HG02610 (cell line): ENCODE measurements at regions not wholly inside any gene's neighbourhood (a gene's known extent, or its start where the extent isn't known, plus 50 kb on each side); places are given as distances from the start of the nearest gene placed in this dataset.

Experiments
- ATAC-seq: cut with Tn5 transposase; IDR thresholded peaks from one replicate; pipeline ENCODE4 v1.9.1; 2021; ENCODE audit warnings: mild to moderate bottlenecking, moderate library complexity; ENCODE audit not compliant: unreplicated experiment

DNA sequence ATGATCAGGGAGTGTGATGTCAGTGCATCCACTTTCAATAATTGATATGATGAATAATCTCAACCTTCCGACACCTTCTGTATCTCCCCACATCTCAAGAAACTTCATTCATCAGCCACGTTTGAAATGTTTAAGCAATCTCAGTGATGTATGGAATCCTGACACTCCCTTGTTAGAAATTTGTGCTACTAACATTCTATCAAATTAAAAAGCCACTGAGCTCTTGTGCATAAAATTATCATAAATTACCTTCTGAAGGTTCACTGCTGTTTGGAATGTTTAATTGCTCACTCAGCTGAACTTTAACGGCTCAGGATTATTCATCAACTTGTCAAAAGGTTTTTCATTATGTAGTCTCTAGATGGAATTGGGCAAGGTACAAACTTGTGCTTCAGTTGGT is 108.4 kb upstream of the DPH6 start:
- ATAC-seq, result no peak

DNA sequence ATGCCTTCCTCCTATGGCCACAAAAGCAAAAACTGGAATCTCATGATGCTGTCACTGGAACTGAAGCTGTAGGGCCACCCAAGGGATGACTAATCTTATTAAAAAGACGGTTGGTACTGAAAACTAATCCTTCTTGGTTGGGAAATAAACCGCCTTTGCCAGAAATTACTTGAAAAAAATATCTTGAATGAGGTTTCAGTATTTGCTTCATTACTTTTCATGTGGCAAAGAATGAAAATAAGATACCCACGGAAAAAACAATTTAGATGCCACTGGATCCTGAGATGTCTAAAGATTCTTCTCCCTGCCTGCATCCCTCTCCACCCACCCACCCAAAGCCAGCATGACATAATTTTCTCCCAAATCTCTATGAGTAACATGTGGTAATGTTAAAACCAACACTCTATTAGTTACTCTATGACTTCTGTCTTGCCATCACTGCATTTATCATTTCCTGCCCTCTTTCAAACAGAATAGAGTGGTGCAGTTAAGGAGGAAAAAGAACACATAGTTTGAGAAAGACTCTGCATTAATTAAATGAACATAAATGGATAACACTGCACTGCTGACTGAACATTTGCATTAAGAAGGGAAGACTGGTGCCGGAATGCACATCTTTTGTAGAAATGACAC is 111.8 kb upstream of the DPH6 start:
- no peak for ATAC-seq

DNA sequence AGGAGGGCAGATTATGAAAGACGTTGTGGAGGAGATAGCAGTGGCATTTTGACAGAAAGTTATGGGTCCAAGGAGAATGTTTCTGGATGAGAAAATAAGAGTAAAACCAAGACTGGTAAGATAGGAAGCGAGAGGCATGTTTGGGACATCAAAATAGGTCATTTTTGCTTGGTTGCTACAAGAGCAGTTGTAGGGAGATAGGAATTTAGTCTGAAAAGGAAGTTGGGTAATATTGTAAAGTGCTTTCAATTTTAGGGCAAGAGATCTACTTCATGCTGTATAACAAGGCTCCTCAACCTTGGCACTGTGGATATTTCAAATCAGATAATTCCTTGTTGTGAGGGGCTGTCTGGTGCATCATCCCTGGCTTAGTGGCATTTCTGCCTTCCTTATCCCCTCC is 118.0 kb upstream of the DPH6 start:
- ATAC-seq, result no peak

DNA sequence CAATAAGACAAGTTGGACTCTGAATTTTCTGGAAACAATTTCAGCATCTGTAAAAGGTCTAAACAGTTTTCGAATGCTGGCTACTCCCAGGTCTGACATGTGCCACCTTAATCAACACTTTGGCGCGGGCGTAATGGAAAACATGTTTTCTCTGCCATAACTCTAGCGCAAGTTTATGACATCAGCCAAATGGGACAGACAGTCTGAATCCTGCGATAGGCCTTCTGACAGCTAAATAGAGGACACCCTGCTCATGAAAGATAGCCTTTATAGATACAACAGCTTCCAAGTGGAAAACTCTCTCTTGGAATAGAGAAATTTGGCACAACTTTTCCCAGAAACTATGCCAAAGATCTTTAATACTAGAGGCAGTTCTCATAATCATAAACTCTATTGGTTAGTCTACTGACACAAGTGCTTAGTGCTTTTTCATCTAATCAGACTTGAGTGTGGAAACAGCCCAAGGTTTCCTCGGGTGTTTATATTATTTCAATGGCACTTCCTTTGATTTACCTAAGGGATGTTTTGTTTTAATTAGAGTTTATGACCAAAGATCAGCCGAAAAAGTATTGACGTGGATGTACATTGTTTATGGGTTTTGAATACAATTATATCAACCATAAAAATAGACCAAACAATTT is 120.1 kb upstream of the DPH6 start:
- ATAC-seq, result no peak

DNA sequence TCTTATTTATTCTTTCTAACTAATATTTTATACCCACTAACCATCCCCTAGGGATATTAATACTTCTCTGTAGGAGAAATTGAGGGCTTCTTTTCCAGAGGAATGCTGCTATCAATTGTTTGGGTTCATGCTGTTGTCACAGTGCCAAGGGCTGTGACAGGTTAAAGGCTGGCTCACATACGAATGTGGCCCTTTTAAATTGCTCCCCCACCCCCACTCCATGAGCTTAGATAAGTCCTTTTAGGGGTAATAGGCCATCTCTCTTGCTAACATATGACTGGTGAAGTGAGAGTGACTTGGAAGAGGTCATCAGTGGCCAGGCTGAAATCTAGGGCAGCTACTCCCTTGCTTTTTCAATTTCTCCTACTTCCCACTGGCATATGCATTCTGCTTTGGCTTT is 121.9 kb upstream of the DPH6 start:
- no peak for ATAC-seq

DNA sequence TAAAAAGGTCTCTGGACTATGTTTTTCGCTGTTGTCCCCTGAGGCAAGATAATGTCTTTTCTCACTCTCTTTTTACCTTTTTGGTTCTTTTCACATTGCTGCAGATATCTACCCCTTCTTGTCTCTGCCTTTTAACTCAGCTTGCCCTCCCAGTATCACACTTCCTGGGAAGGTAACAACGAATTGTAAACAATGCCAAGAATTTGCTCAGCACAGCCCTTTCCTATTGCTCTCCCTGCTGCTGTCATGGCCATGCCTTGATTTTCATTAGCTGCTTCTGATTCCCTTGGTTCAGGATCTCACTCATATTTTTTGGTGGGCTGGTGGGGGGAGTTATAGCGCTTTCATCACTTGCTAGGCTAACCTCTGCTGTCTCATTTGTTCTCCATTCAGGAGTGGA is 123.1 kb upstream of the DPH6 start:
- ATAC-seq, result no peak

DNA sequence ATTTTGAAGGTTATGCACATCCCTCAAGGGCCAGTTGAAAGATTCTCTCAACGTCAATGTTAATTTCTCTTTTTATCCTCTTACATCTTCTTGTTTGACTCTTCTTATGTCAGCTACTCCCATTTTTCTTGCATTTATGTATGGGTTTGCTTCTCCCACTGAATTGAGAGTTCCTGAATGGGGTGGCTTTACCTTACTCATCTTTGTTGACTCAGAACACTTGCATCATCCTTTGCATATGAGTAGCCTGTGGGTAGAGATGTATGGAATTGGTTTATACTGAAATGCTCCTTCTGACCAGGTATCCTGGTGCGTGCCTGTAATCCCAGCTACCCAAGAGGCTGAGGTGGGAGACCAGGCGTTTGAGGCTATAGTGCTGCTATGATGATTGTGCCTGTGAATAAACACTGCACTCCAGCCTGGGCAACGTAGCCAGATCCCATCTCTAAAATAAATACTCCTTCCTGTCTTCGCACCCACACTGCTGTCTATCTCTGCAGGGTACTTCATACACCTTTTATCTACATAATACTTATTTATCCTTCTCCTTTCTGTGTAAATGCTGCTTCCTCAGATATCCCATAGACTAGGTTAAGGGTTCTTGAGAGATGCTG is 123.6 kb upstream of the DPH6 start:
- ATAC-seq, result no peak

DNA sequence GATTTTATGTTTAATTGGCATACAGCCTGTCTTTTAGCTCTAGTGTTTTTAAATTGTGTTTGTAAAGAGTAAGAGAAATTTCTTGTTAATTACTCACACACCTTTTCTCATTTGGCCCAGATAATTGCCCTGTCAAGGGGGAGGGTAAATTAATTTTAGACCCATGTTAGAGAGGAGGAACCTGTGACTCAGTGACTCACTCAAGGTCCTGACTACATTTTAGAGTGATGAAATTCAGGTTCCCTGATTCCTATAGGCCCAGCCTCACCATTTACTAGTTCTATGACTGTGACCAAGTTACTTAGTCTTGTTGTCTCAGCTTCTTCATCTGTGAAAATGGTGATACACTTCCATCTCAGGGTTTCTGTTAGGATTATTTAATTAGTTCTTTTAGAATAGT is 125.2 kb upstream of the DPH6 start:
- no peak for ATAC-seq

DNA sequence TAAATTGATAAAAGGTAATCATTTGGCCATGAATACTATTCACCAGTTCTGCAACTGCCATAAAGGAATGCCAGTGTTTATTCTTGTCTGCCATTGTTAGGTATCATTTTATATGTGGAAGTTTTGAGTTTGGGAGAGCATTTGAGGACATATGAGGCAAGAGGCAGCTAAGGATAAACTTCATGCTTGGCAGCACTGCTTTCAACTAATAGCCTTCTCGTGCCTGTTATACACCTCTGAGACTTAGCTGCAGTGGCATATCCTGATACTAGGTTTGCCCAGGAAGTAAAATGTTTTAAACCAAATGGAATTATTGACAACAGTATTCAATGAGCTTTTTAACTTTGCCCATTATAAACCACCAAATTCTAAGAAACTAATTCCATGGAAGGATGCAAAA is 126.0 kb upstream of the DPH6 start:
- no peak for ATAC-seq

DNA sequence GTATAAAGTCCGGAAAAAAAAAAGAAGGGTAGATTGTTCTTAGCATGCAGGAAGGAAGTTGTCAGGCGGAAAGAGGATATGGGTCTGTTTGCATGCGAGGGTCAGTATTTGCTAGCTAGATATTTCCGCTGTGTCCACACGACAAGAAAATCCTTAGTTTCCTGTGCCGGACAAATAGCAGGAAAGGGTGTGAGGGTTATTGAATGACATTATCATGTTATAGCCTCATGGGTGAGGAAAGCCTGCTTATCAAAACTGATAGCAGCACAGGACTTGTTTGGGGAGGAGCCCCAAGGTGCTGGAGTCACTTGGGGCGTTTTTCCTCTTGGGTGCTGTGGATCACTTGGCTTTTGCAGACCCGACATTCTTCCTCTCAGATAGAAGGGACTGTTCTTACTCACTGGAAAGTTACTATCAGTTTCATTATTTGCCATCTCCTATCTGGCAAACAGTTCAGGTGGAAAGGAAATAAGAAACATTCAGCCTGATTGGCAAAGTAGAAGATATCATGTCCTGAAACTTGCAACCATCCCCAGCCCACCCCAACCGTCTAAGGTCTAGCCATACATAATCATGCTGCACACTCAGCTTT is 127.2 kb upstream of the DPH6 start:
- peak; percentile 92 for ATAC-seq

DNA sequence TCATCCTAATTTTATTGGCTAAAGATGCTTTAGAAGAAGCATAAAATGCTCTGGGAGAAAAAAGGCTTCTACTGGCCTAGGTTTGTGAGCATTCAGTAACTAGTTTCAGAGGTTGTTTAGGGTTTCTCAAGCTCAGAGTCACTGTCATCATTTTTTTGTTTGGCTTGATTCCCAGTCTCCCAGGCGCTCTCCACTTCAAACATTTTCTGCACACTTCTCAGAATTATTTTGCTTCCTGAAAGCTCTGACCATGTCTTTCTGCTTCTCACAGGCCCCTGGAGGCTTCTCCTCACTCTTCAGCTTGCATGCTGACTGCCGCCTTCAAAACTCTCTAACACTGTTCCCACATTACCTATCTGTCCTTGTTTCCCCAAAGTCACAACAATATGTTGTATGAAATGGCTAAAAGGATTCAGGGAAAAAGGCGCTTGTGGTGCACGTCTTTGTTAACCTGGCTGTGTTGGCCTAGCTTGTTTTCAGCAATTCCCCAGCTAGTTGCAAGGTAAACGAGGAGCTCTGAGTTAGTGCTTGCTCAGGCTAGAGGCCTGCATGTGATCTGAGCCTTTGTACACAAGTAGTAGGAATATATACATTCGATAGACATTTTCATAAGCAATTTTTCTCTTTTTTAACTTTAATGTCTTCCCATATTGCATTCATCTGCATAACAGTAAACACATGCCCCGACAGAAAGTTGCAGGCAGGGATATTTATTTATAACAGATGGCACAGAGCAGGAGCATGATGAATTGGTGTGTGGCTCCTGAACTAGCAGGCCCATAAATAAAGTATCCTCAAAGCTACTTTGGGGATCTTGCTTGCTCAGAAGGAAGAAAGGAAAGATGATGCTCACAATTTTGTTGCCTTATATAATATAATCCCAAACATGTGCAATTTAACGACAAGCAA is 129.2 kb upstream of the DPH6 start:
- no peak for ATAC-seq

DNA sequence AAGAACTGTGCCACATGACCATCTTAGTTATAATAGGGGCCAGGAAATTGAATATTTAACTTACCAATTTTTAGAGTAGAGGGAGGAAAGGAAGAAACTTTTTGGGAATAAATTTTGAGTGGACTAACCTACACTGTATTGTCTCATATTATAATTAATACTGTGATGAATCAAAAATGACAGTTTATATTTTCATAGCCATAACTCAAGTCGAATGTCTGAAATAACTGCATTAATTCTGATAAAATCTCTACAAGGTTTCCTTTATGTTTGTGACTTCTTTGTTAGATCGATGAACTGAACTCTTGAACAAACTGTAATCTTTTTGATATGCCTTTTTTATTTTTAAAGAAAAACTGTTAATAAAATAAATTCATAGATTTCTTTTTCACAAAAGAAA is 132.8 kb upstream of the DPH6 start:
- no peak for ATAC-seq

DNA sequence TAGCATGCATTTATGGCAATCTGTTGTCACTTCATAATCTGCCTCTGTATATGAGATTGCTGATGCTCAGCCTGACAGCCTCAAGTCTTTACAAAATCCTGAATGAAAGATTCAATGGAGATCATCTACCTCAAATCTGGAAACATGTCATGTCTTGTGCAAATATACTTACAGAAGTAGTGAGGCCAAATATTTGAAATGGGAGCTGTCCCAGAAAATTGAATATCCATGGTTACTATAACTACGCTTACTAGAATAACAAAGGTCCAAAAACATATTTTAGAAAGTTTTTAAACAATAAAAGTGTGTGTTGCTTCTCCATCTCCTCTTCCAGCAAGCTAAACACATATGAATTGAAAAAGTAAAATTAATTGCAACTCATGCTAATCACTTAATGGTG is 133.2 kb upstream of the DPH6 start:
- no peak for ATAC-seq

DNA sequence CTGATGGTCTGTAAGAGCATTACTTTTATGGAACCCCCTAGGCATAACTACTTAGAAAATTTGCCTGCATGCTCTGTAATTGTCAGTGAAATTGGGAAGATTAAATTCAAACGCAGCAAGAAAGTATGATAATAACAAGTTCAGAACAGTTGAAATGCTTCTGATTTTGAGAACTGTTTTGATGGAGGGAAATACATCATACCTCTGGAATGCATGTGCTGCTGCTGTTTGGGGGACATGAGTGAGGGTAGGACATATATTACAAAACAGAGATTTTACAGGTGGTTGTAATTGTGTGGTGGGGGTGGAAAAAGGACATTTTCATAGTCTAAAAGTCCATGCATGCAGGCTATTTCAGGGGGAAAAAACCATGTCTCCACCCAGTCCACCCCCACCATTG is 135.0 kb upstream of the DPH6 start:
- ATAC-seq, result no peak

DNA sequence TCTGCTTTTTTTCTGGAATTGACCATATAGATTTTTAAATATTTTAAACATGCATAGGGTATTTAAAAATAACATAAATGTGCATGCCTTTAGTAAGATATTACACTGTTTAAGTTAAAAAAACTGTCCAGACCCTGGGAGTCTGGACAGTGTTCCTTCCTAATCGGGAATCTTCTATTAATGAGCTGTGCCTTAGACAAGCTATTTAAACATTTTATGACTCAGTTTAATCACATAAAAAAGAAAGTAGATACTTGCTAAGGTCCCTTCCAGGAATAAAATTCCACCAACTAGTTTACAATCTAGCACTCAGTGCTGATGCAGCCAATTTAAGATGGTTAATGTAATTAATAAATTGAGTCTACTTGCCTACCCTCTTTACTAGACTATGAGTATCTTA is 140.4 kb upstream of the DPH6 start:
- no peak for ATAC-seq

DNA sequence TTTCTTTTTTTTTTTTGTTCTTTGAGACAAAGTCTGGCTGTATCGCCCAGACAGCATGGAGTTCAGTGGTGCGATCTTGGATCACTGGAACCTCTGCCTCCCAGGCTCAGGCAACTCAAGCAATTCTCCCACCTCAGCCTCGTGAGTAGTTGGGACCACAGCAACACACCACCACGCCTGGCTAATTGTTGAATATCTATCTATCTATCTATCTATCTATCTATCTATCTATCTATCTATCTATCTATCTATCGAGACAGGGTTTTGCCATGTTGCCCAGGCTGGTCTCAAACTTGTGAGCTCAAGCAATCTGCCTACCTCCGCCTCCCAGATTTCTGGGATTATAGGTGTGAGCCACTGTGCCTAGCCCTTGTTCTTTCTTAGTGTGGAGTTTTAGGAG is 143.3 kb upstream of the DPH6 start:
- no peak for ATAC-seq

DNA sequence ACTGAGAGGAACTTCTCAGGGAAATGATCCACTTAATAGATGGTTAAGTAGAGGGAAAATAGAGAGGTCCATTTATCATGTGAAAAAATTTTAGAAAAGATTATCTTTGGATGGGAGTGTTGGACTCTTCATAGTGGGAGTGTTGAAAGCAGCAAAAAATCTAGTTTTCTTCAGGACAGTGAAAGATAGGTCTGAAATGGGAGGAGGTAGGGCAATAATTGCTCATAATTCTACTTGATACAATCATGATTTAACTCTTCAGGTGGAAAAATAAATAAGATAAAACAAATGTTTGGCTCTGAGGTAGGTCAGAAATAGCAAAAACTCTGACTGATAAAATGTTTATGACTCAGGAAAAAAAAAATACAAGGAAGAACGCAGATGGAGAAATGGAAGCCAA is 144.1 kb upstream of the DPH6 start:
- ATAC-seq, result no peak

DNA sequence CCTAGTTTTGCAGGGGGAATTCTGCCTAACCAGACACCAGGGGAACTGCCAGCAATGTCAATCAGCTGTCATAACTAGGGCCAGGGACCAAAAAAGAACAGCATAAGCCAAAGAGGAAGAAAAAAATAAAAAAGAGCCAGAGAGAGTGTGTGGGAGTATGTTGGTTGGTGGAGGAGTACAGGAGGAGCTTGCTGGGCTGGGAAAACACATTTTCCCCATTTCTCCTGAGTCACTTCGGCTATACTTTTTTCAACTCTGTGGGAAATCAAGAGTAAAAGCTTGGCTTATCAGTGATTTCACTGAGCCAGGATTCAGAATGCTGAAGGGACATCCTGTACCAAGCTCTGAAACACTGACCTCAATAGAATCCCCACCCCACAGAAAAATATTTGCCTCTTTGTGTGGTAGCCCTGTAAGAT is 144.7 kb upstream of the DPH6 start:
- ATAC-seq, result no peak

DNA sequence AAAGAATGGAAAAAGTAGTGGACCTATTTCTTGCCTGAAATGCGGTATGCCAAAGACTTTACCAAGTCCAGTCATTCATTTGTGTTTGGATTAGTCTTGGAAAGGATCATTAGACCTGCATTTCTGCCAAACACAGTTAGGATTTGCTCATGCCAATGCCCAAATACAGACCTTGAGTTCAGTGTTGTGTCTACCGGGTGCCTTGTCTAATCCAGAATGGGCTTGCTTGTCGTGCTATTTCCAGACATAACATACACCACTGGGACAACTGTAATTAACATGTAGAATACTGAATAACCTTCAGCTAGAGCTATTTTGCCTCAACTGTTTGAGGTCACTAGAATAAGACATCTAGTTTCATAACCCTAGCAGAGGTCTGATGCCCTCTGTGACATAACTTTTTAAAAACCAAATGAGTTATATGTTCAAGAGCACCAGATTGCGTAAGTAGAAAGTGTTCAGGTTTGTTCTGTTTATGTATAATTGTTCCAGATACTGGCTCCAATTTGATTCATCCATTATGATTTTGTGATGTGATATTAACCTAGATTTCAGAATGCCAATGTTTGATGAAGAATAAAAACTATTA is 145.3 kb upstream of the DPH6 start:
- ATAC-seq, result no peak

DNA sequence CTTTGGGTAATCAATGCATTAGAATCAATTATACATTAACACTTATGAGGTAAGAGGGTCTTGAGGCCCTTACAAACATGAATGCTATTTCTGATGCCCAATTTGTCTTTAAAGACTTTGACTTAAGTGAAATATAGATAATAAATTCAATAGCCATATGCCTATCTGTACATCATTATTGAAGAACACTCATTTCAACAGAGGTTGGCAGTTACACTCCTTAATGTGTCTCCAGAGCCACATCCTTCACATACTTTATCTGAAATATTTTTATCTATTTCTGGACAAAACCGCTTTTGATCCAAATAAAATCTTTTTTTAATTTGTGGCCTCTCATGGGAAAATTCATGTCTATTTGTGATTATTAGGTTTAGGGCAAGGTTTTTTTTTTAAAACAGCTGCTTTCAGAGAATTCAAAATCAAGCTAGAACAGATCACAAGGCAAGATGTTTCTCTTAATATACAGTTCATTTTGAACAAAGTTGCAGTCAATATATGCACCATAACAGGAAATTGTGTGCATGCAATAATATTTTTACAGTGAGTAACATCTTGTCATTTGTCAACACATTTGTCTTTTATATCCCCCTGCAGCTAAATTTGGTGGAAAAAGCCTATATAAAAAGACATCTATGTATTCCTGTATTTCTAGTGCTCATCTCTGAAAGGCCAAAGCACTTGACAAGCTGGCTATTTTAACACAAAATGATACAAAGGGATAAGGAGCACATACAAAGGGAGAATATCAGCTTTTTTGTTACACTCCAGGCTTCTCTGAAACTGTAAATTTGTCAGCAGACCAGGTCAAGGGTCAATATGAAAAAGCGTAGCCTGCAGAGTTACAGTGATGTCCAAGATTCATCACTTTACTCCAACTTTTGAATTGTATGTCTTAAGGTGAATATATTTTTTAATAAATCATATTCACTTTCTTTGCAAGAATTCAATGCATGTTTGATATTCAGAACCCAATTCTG is 146.2 kb upstream of the DPH6 start:
- no peak for ATAC-seq
